Large intestine (tissue), 3 donors: ENCODE measurements at regions not wholly inside any gene's neighbourhood (a gene's known extent, or its start where the extent isn't known, plus 50 kb on each side); places are given as distances from the start of the nearest gene placed in this dataset.

Experiments used
- DNase-seq, 2 donors: peaks; one replicate each; pipeline versions ENCODE4 v3.0.0 to v3.0.0-alpha.2; 2013
- H3K27ac ChIP-seq: one replicate; pipeline ENCODE4 v1.5.1; 2013; ENCODE audit warnings: low read length
- H3K27me3 ChIP-seq: 2 replicates; pipeline ENCODE4 v1.6.1; 2013; ENCODE audit warnings: low read length; ENCODE audit not compliant: control insufficient read depth, insufficient read depth
- H3K36me3 ChIP-seq: 2 replicates; pipeline ENCODE4 v1.6.1; 2013; ENCODE audit warnings: low read length; ENCODE audit not compliant: control insufficient read depth, insufficient read depth
- H3K4me1 ChIP-seq: one replicate; pipeline ENCODE4 v1.6.1; 2013; ENCODE audit warnings: low read length; ENCODE audit not compliant: control insufficient read depth, insufficient read depth
- H3K4me3 ChIP-seq: one replicate; pipeline ENCODE4 v1.5.1; 2013; ENCODE audit warnings: low read length
- H3K9me3 ChIP-seq: one replicate; pipeline ENCODE4 v1.6.1; 2013; ENCODE audit warnings: mild to moderate bottlenecking, low read depth, low read length, moderate library complexity; ENCODE audit not compliant: control insufficient read depth
- WGBS: methylation state at CpG from one replicate; pipeline ENCODE4 v1.1.5; 2013; ENCODE audit warnings: low lambda C conversion rate; ENCODE audit not compliant: insufficient coverage; 5-methylcytosine and 5-hydroxymethylcytosine counted together

- no peak for DNase-seq
- 100% methylated on average over 3 of the region's 5 CpGs for WGBS
- Histone ChIP-seq H3K9me3 (no peaks in the 10 kb centered on the region), H3K27ac (no peak overlapping the region), H3K4me1 (peaks cover 3% of the 10 kb centered on the region), H3K36me3 (no peaks in the 10 kb centered on the region), H3K27me3 (no peaks in the 10 kb centered on the region), H3K4me3 (no peak overlapping the region)
Observed at GRCh38 chr13:76017861-76018556, 381.9 kb downstream of the LMO7 start.

DNA sequence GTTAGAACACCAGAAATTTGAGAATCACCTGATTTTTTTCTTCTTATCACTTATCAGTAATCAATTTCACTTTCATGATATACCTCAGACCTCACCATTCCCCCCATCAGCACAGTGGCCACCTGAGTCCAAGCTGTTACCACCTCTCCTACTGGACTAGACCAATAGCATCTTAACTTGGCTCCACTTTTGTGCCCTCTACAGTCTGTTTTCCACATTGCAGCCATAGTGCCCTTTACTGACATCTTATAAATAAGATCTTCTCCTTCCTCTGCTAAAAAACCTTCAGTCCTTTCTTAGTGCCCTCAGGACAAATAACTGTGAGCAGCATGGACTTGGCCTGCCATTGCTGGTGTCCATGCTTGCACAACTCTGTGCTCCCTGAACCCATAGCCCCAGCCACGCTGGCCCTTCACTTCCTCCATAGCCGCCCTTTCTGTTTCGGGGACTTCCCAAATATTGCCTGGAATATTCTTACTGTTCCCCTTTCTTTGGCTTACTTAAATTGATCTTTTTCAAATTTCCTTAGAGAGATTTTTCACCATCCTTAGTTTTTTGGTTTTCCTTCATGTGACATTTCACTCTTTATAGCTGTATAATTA, 380.8 kb downstream of the LMO7 start:
- Histone ChIP-seq H3K9me3 (no peaks in the 10 kb centered on the region), H3K27me3 (no peaks in the 10 kb centered on the region), H3K36me3 (no peaks in the 10 kb centered on the region), H3K27ac (no peak overlapping the region), H3K4me1 (peaks cover 3% of the 10 kb centered on the region), H3K4me3 (no peak overlapping the region)
- WGBS: 100% methylated on average over 2 of the region's 3 CpGs
- no peak for DNase-seq

DNA sequence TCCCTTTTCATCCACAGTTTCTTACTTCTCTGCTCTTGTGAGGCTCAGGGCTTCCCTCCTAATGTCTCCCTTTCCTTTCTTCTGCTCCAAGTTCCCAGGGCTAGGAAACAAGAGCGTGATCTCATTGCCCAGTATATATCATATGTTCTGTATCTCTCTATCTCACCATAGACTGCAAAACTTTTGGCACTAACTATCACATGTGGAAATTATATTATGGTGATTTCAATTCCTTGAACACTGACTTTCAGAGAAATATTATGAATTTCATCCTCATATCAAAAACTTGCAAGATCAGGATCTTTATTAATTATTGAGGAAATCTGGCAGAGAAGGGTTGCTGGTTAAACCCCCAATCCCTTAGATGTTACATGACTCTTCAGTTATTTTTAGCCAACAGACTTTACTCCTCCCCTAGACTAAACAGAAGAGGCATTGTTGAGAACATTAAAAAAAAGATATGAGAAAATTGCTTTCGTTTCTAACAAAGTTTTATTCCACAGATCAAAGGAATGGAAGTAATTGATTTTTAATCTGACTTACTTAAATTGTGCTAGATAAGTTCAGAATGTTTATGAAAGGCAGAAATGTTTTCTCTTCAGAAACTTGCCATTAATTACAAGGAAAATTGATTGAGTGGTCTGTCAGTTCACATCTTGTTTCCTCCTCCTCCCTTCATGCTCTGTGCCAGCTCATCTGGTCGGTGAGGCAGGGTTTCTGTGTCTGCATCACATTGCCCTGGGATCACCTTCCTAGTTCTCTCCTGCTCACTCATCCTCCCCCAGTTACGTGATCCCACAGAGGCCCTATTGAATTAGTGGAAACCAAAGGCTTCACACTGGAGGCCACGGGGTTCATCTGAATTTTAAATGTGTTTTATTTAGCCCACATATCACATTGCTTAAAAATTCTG, 378.5 kb downstream of the LMO7 start:
- Histone ChIP-seq H3K36me3 (no peaks in the 10 kb centered on the region), H3K27me3 (no peaks in the 10 kb centered on the region), H3K9me3 (no peaks in the 10 kb centered on the region), H3K4me1 (peaks cover 3% of the 10 kb centered on the region), H3K4me3 (no peak overlapping the region), H3K27ac (no peak overlapping the region)
- 45% methylated on average over 4 of the region's 5 CpGs for WGBS
- DNase-seq: peak in 1 of 2 donors; percentile 42

DNA sequence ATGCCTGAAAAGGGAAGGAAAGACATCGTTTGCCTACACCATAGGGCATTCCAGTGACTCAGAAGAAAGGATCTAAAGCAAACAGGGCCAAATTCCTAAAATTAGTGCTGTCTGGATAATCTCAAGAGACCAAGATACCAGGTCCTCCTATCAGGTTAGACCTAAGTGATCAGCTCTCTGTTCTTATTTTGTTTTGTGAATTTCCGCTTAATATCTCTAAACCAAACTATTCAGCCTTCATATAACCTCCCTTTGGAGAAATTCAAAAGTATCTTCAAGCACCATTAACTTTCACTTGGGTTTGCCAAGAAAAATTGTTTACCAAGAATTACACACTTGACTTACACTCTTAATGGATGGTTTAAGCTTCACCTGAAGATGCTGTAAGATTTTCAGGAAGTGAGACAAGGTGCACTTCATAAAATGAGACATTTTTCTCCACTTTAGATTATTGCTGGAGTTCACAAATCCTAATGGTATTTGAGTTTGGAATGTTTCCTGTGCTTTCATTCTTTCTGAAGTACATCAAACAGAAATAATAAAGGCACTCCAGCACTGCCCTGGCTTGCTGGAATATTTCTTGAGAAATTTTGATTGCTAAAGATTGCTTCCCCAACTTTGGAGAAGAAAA, 376.1 kb downstream of the LMO7 start:
- H3K27me3 ChIP-seq: no peaks in the 10 kb centered on the region
- H3K36me3 ChIP-seq: no peaks in the 10 kb centered on the region
- DNase-seq: no peak
- H3K9me3 ChIP-seq: no peaks in the 10 kb centered on the region
- WGBS: 64% methylated on average over 2 of the region's 2 CpGs
- peaks cover 3% of the 10 kb centered on the region for H3K4me1 ChIP-seq
- H3K27ac ChIP-seq: no peak overlapping the region
- no peak overlapping the region for H3K4me3 ChIP-seq

- Histone ChIP-seq H3K27ac (peak overlapping the region; percentile 1), H3K4me1 (no peaks in the 10 kb centered on the region), H3K27me3 (no peaks in the 10 kb centered on the region), H3K9me3 (no peaks in the 10 kb centered on the region), H3K4me3 (no peak overlapping the region), H3K36me3 (no peaks in the 10 kb centered on the region)
- DNase-seq: peak in 1 of 2 donors; percentile 31
- no CpG with 5 or more reads among the region's 2 CpGs for WGBS
Observed at GRCh38 chr13:76009267-76009890, 373.2 kb downstream of the LMO7 start.

DNA sequence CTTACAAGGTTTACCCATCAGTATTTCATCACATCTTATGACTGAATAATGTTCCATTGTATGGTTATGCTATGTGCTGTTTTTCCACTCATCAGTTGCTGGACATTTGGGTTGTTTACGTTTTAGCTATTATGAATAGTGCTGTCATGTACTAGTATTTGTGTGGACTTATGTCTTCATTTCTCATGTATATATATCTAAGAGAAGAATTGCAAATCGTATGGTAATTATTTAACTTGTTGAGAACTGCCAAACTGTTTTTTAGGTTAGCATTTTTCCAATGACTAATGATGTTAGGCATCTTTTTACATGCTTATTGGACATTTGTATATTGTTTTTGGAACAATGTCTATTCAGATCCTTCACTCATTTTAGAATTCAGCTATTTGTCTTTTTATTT, 368.3 kb downstream of the LMO7 start:
- 94% methylated on average over 2 of the region's 2 CpGs for WGBS
- H3K9me3 ChIP-seq: no peaks in the 10 kb centered on the region
- DNase-seq: no peak
- H3K27ac ChIP-seq: no peak overlapping the region
- no peak overlapping the region for H3K4me3 ChIP-seq
- no peaks in the 10 kb centered on the region for H3K27me3 ChIP-seq
- no peaks in the 10 kb centered on the region for H3K4me1 ChIP-seq
- H3K36me3 ChIP-seq: no peaks in the 10 kb centered on the region

DNA sequence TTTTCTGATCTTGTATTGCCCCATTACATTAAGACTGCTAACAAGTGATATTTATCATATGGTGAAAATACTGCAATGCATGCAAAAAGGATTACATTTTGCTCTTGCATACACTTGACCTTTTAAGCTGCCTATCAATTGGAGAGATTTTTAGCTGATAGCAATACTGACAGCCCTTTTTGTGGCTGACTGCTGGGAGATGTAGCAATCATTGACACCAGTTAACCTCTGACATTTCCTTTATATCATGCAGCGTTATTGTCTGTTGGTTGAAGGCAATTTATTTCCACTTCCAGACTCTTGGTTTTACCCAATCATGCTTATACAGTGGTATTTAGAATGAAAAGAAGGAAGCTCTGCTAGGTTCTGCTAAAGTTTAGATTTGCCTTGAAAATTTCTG, 364.0 kb downstream of the LMO7 start:
- no peak for DNase-seq
- Histone ChIP-seq H3K4me3 (no peak overlapping the region), H3K27me3 (no peaks in the 10 kb centered on the region), H3K4me1 (no peaks in the 10 kb centered on the region), H3K27ac (no peak overlapping the region), H3K36me3 (no peaks in the 10 kb centered on the region), H3K9me3 (no peaks in the 10 kb centered on the region)
- WGBS: no CpG with 5 or more reads among the region's 1 CpG

GRCh38 chr13:75996582-75996981, 360.5 kb downstream of the LMO7 start:
- 100% methylated on average over 1 of the region's 2 CpGs for WGBS

DNA sequence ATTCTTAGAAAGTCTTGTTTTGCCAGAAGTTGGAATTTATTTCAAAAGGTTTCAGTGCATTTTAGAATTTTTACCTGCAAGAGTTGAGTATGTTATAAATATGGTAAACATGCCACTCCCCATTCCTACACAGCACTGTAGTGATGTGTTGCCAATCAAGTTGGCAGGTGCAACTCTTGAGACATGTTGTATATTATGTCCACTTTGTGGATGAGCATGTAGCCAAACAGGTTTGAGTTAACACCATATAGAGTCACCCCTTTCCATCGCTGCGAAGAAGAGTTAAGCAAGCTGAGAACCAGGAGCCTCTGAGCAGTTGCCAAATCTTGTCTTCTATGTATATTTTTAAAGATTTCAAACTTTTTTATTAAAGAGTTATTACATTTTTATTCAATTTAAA, 359.8 kb downstream of the LMO7 start:
- Histone ChIP-seq H3K36me3 (no peaks in the 10 kb centered on the region), H3K27me3 (no peaks in the 10 kb centered on the region), H3K27ac (no peak overlapping the region), H3K4me3 (no peak overlapping the region), H3K9me3 (no peaks in the 10 kb centered on the region), H3K4me1 (no peaks in the 10 kb centered on the region)
- 100% methylated on average over 2 of the region's 2 CpGs for WGBS
- no peak for DNase-seq

More at GRCh38 chr13:75996582-75996981, 360.5 kb downstream of the LMO7 start:
- Histone ChIP-seq H3K27me3 (no peaks in the 10 kb centered on the region), H3K4me3 (no peak overlapping the region), H3K27ac (no peak overlapping the region), H3K36me3 (no peaks in the 10 kb centered on the region), H3K4me1 (no peaks in the 10 kb centered on the region), H3K9me3 (no peaks in the 10 kb centered on the region)
- DNase-seq: no peak

DNA sequence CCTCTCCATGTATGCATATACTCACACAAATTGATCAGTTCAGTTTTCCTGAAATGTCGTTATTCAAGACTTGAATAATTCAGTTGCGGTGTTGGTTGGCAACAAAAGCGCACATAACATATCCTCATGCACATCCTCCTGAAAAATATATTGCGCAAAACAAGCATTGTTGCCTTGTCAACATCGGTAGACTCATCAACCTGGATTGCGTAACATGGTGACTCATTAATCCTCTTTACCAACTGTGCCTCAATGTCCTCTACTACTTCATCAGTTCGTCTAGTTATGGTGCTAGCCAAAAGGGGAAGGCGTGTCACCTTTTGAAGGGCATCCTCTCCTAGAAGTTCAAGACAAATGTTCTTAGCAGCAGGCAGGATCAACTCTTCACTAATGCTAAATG, 357.7 kb downstream of the LMO7 start:
- no peak for DNase-seq
- Histone ChIP-seq H3K9me3 (no peaks in the 10 kb centered on the region), H3K36me3 (no peaks in the 10 kb centered on the region), H3K4me3 (no peak overlapping the region), H3K4me1 (no peaks in the 10 kb centered on the region), H3K27ac (no peak overlapping the region), H3K27me3 (no peaks in the 10 kb centered on the region)
- 90% methylated on average over 2 of the region's 8 CpGs for WGBS
